VCaP (cell line): ENCODE measurements at regions not wholly inside any gene's neighbourhood (a gene's known extent, or its start where the extent isn't known, plus 50 kb on each side); places are given as distances from the start of the nearest gene placed in this dataset.
A peak's percentile ranks its signal among the peaks of the same experiment; 100 is the strongest.

Source experiments
- H3K27ac ChIP-seq: fragments of 450-650 bp; 2 replicates; pipeline ENCODE4 v1.5.1; 2017
- CTCF ChIP-seq: fragments of 450-650 bp; conservative IDR thresholded peaks from 2 replicates; pipeline ENCODE4 v1.5.1; 2017; ENCODE audit warnings: mild to moderate bottlenecking, moderate library complexity

- H3K27ac ChIP-seq: no peak overlapping the region
- peak; percentile 94 for TF ChIP-seq CTCF
Observed at GRCh38 chr11:115990004-115990447, 485.8 kb upstream of the CADM1 start.

GRCh38 chr11:115985896-115986295 lies 481.7 kb upstream of the CADM1 start:
- TF ChIP-seq CTCF: no peak
- H3K27ac ChIP-seq: no peak overlapping the region

- no peak overlapping the region for H3K27ac ChIP-seq
- TF ChIP-seq CTCF: no peak
Observed at GRCh38 chr11:115984228-115984627, 480.0 kb upstream of the CADM1 start.

GRCh38 chr11:115982666-115983065 lies 478.5 kb upstream of the CADM1 start:
- TF ChIP-seq CTCF: no peak
- no peak overlapping the region for H3K27ac ChIP-seq

- no peak for TF ChIP-seq CTCF
- no peak overlapping the region for H3K27ac ChIP-seq
Observed at GRCh38 chr11:115981814-115982471, 477.7 kb upstream of the CADM1 start.

GRCh38 chr11:115981104-115981481 lies 476.9 kb upstream of the CADM1 start:
- H3K27ac ChIP-seq: no peak overlapping the region
- TF ChIP-seq CTCF: no peak

- TF ChIP-seq CTCF: no peak
Observed at GRCh38 chr11:115980337-115981103, 476.3 kb upstream of the CADM1 start.

More at GRCh38 chr11:115980337-115981103, 476.3 kb upstream of the CADM1 start:
- H3K27ac ChIP-seq: no peak overlapping the region
